Fibroblast of lung (primary cell): ENCODE measurements at regions not wholly inside any gene's neighbourhood (a gene's known extent, or its start where the extent isn't known, plus 50 kb on each side); places are given as distances from the start of the nearest gene placed in this dataset.
"Not testable (repeated sequence)": the region's sequence is repeated elsewhere in the genome, so short reads cannot be mapped to it uniquely, and the experiment has no call there.

Source experiments
- CTCF ChIP-seq, 2 donors: IDR thresholded peaks in 1 of 2; conservative IDR thresholded peaks in 1 of 2; 1 replicate in 1 of 2; 2 replicates in 1 of 2; pipeline ENCODE4 v1.5.1; 2011 to 2012; ENCODE audit warnings: low read length in 2 of 2, control low read depth in 1 of 2, inconsistent platforms in 1 of 2, low read depth in 1 of 2, mild to moderate bottlenecking in 1 of 2
- EZH2 ChIP-seq: IDR thresholded peaks from 2 replicates; pipeline ENCODE4 v1.5.1; 2012; ENCODE audit warnings: low read length, control low read depth, mild to moderate bottlenecking; ENCODE audit errors: missing control alignments

- TF ChIP-seq CTCF (conservative IDR thresholded peaks at IDR 0.05 in 1 of 2, IDR thresholded peaks at IDR 0.05 in 1 of 2; ENCODE audit: low read depth in 1 of 2, low read length in 2 of 2); EZH2: not testable (repeated sequence)
Measured at GRCh38 chr1:120567620-120568019, 152.8 kb downstream of the NBPF8 start.
